PC-9 (cell line): ENCODE measurements at regions not wholly inside any gene's neighbourhood (a gene's known extent, or its start where the extent isn't known, plus 50 kb on each side); places are given as distances from the start of the nearest gene placed in this dataset.

ENCODE experiments used
- EZH2 ChIP-seq: fragments of 200-600 bp; sonication (generic); IDR thresholded peaks from 2 replicates; pipeline ENCODE4 v1.8.0; 2017; ENCODE audit warnings: antibody characterized with exemption, low read depth
- TF ChIP-seq, protein P1 (sequence below): fragments of 200-600 bp; sonication (generic); conservative IDR thresholded peaks from 2 replicates; pipeline ENCODE4 v1.6.1; 2017; ENCODE audit warnings: mixed run types, antibody characterized with exemption, mild to moderate bottlenecking, moderate library complexity

DNA sequence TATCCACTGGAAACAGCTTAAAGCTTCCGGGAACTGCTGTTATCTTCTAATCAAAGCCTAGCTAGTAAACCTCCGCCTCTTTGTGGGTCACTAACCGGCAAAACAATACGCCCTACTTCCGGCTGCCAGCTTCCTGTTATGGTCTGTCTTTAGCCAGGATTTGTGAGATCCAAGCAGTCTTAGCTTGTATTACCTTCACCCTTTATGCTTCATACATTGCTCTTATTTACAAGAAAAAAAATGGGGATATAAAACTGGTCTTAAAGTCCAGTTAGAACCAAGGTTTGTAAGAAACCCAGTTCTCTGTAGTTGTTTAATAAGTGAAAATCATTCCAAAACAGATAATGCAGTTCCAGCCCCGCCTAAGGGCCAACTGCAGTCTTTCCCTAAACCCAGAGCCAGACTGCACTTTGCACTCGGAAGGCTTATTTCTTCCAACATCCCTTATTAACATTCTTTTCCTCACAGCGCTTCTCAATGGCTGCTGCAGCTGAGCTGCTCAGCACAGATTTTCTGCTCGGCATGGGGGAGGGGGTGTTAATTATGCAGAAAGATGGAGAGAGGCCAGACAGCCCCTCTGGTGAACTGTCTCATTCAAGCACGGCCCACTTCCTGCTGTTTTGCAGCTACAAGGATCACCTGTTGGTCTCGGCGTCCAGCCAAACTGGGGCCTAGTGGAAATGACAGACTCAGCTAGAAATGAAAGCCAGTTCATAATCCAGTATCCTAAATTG, 368.4 kb downstream of the KLF12 start:
- TF ChIP-seq, protein P1, sequence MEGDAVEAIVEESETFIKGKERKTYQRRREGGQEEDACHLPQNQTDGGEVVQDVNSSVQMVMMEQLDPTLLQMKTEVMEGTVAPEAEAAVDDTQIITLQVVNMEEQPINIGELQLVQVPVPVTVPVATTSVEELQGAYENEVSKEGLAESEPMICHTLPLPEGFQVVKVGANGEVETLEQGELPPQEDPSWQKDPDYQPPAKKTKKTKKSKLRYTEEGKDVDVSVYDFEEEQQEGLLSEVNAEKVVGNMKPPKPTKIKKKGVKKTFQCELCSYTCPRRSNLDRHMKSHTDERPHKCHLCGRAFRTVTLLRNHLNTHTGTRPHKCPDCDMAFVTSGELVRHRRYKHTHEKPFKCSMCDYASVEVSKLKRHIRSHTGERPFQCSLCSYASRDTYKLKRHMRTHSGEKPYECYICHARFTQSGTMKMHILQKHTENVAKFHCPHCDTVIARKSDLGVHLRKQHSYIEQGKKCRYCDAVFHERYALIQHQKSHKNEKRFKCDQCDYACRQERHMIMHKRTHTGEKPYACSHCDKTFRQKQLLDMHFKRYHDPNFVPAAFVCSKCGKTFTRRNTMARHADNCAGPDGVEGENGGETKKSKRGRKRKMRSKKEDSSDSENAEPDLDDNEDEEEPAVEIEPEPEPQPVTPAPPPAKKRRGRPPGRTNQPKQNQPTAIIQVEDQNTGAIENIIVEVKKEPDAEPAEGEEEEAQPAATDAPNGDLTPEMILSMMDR = no peak
- TF ChIP-seq EZH2 = no peak
